DMS153 (cell line): ENCODE measurements at regions not wholly inside any gene's neighbourhood (a gene's known extent, or its start where the extent isn't known, plus 50 kb on each side); places are given as distances from the start of the nearest gene placed in this dataset.

ENCODE experiments used
- DNase-seq: peaks from one replicate; lab custom pipeline; 2025; lab: John Stamatoyannopoulos, UW

- no peak for DNase-seq
Observed at GRCh38 chr3:72373139-72373538, 475.1 kb downstream of the SHQ1 start.

- DNase-seq: no peak
Observed at GRCh38 chr3:72372161-72372560, 476.1 kb downstream of the SHQ1 start.

- DNase-seq: no peak
Observed at GRCh38 chr3:72371431-72371830, 476.8 kb downstream of the SHQ1 start.

DNA sequence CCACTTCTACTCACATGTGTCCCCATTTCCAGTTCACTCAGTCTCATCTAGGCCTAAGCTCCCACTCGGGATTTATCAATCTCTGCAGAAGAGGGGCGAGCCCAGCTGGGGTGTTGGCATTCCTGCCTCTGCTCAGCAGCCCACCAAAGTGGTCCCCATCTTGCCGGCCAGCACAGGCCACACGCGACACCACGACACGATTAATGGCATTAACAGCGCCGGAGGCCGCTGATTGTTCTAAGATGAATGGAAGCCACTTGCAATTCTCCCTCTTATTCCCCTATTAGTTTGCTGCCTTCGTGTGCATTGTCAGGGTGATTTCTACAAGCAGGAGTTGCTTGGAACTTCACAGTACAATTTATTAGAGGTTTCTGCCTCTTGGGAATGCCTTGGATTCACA, 477.3 kb downstream of the SHQ1 start:
- DNase-seq: no peak

GRCh38 chr3:72369681-72370080, 478.6 kb downstream of the SHQ1 start:
- no peak for DNase-seq

GRCh38 chr3:72368331-72368975, 479.8 kb downstream of the SHQ1 start:
- no peak for DNase-seq

- no peak for DNase-seq
Observed at GRCh38 chr3:72361990-72362389, 486.3 kb downstream of the SHQ1 start.

DNA sequence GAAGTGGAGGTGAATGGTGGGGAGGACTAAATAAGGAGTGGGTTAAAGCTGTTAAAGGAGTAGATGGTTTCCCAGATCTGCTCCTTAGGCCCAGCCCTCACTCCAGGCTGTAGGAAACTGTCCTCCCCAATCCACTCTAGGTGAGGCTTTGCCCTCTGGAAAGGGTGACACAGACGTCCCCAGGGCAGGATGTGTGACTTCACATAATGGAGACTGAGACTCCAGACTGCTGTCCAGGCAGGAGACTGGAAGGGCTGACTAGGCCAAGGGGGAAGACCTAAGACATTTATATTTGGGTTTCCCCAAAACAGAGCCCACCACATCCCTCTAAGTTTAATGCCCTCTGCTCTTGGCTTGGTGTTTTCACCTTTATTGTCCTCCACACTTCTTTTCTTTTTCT, 488.5 kb downstream of the SHQ1 start:
- no peak for DNase-seq

- no peak for DNase-seq
Observed at GRCh38 chr3:72355168-72355567, 493.1 kb downstream of the SHQ1 start.

DNA sequence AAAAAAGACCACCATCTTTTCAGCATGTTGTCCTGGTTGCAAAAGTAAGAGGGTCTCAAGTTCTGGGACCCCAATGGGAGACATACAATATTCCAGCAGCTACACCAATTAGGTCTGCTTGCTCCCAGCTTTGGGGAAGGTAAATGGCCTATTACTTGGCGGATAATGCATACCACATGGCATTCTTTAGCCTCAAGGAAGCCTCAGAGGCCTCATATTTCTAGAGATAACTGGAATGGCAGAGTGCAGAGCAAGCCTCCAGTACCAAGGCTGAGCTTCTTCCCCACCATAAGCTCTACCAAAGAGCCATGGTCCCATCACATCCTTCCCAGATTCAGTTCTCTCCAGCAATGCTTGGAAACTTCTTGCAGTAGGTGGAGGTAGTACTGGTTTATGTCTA, 493.8 kb downstream of the SHQ1 start:
- DNase-seq: no peak

GRCh38 chr3:72353236-72354128, 494.8 kb downstream of the SHQ1 start:
- no peak for DNase-seq

- DNase-seq: no peak
Observed at GRCh38 chr3:72352176-72352575, 496.1 kb downstream of the SHQ1 start.

DNA sequence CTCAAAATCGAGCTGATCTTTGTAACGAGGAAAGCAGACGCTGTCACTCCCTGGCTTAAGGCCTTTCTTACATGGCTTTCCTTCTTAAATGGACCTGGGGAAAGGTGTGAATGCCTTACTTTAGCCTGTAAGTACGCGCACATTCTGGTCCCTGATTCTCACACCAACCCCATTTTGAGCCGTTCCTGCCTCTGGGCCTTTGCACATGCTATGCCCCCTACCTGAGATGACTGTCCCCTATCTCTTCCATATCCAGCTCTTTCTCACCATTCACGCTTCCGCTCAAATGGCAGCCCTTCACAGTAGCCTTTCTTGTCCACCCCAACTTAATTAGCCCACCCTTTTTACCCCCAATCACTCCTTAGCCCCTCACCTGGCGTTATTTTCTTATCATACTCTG, 496.7 kb downstream of the SHQ1 start:
- no peak for DNase-seq

DNA sequence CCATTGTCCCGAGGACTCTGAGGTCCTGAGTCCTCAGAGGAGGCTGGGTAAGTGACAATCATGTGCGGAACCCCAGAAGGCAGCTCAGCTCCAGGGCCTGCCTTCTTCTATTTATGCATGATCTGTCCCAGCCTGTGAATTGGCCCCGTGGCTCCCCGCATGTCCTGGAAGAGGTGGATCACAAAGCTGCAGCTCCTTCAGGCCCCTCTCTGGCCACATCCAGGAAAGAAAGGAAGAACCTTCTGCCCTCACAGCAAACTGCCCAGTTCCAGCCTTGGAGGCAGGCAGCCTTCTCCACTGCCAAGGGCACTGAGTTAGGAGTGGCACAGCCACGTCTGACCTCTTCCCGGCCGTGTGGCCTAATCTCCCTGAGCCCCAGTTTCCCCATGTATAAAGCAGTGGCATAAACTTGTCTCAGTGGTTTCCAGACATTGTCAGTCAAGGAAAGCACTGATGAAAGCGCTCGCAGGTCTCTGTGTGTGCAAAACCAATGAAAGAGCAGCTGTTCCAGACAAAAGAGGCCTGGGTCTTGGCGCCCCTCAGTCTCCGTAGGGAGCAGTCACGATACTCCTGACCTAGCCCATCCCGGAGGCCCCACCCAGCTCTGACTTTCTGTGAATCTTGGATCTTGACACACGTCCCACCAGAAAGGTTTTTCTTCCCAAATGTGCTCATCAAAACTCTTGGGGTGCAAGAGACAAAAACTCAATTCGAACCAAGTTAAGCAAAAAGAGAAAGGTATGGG, 497.3 kb downstream of the SHQ1 start:
- DNase-seq: no peak

DNA sequence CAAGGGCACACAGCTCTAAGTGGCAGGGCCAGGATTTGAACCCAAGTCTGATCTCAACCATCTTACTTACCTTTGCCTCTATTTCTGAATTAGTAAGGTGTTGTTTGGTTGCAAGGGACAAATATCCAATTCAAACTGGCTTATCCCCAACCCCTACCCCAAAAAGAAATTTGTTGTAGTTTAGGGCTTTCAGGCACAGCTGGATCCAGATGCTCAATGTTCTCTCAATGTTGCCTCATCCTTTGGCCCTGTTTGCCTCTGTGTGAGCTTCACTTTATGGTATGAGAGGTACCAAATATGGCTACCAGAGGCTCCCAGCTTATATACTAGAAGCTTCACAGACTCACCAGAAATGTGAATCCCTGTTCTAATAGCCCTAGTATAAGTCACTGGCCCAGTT, 499.9 kb downstream of the SHQ1 start:
- DNase-seq: no peak

DNA sequence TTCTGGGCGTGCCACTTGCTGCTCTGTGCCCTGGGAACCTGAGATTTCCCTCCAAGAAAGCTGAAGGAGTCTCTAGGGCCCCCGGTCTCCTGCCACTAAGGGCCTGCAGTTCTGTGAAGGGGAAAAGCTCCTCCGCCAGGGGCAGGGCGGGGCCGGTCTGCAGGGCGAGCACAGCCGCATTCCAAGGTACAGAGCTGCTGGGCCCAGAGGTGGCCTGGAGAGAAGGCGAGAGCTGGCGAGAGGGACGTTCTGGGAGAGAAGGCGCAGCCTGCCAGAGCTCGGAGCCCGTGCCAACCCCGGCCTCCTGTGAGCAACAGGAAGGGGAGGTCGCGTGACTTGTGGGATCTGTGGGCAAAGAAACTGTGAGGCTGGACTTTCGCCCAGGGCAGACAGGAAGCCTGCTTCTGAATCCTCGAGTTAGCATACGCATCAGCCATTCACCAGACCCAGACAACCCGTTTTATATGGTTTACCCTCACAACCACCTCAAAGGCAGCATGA, 500.4 kb downstream of the SHQ1 start:
- DNase-seq: no peak

DNA sequence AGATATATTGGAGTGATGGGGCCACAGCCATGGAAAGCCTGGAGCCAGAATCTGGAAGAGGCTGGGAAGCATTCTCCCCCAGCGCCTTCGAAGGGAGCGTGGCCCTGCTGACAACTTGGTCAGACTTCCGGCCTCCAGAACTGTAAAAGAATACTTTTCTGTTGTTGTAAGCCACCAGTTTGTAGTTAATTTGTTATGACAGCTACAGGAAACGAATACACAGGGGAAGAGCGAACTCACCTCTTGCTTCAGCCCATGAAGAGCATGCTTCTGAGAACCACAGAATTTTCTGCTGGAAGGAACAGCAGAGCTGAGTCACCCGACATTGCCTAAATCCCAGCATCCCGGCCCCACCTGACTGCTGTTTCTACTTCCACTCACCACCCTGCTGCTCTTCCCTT, 501.7 kb downstream of the SHQ1 start:
- DNase-seq: no peak

- DNase-seq: no peak
Observed at GRCh38 chr3:72345980-72346379, 502.3 kb downstream of the SHQ1 start.

DNA sequence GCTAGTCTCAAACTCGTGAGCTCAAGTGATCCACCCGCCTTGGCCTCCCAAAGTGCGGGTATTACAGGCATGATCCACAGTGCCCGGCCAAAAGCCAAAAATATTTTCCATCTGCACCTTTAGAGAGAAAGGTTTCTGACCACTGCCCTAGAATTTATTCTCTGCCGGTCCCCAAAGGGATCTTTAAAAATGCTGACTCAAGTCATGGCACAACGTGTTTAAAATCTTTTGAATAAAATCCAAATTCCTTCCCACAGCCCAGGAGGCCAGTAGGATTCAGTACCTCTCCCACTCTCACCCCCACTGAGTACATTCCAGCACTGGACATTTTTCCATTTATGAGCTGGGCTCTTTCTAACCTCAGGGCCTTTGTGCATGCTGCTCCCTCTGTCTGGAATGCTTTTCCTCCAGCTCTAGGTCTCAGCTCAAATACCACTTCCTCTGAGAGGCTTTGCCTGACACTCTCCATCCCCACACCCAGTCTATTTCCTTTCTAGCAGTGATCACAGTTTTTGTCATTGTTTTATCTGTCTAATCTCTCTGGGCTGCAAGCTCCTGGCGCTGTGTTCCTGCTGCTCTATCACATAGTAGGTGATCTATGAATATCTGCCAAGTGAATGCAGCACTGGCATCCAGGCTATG, 502.9 kb downstream of the SHQ1 start:
- no peak for DNase-seq

DNA sequence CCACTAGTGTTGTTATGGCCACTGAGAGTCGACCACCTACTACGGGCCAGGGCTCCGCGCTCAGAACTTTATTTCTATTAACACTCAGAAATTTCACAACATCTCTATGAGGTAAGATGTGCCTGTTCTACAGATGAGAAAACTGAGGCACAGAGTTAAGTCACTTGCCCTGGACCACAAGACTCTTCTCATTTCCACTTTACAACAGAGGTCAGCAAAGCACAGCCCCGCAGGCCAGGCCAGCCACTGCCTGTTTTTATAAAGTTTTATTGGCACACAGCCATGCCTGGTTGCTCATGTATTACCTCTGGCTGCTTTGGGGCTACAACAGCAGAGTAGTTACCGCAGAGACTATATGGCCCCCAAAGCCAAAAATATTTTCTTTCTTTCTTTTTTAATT, 503.6 kb downstream of the SHQ1 start:
- no peak for DNase-seq

- DNase-seq: no peak
Observed at GRCh38 chr3:72344236-72344635, 504.0 kb downstream of the SHQ1 start.

DNA sequence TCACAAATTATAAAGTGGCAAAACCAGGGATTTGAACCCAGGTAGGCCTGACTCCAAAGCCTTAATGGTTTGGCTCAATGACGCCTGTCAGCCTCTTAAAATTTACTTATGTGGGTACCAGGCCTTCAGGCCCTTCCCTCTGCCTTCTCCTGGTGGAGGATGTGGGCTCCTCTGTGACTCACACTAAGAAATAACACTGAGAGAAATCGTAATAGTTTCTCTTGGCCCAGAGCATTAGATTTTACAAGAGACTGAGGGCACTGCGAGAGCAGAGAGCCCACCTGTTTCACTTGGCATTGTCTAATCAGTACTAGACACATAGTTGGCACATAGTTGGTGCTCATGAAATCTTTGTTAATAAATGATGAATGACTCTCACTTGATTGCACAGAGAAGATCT, 505.2 kb downstream of the SHQ1 start:
- DNase-seq: no peak
